ENCODE measurements at regions not wholly inside any gene's neighbourhood (a gene's known extent, or its start where the extent isn't known, plus 50 kb on each side); places are given as distances from the start of the nearest gene placed in this dataset.

DNA sequence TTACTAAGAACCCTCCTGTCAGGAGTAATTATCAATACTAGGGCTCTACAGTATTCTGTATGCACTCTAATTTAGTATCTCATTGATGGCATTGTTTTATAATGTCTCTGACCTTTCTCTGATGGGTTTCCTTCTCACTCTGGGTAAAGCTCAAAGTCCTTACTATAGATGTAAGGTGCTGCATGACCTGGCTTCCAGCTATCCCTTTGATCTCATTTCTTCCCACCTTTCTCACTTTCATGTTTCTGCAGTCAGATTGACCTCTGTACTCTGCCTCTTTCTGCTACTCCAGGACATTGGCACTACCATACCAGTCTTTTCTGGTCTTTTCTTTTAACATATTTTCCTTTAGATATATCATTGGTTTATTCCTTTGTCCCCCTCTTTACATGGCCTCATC, 2332.8 kb upstream of the C9orf72 start:
- TF ChIP-seq POLR2A (IDR thresholded peaks at IDR 0.05; ENCODE audit: low read length) (no peak), GATA1 (IDR thresholded peaks at IDR 0.05; ENCODE audit: low read depth, low read length) (no peak)

Data from erythroblast (primary cell).